NCI-H2107 treated with DMSO at 0.1 percent for 48 hours (cell line): ENCODE measurements at regions not wholly inside any gene's neighbourhood (a gene's known extent, or its start where the extent isn't known, plus 50 kb on each side); places are given as distances from the start of the nearest gene placed in this dataset.

ENCODE experiments used
- DNase-seq: peaks from one replicate; lab custom pipeline; 2025; ENCODE audit not compliant: unreplicated experiment; lab: John Stamatoyannopoulos, UW

DNA sequence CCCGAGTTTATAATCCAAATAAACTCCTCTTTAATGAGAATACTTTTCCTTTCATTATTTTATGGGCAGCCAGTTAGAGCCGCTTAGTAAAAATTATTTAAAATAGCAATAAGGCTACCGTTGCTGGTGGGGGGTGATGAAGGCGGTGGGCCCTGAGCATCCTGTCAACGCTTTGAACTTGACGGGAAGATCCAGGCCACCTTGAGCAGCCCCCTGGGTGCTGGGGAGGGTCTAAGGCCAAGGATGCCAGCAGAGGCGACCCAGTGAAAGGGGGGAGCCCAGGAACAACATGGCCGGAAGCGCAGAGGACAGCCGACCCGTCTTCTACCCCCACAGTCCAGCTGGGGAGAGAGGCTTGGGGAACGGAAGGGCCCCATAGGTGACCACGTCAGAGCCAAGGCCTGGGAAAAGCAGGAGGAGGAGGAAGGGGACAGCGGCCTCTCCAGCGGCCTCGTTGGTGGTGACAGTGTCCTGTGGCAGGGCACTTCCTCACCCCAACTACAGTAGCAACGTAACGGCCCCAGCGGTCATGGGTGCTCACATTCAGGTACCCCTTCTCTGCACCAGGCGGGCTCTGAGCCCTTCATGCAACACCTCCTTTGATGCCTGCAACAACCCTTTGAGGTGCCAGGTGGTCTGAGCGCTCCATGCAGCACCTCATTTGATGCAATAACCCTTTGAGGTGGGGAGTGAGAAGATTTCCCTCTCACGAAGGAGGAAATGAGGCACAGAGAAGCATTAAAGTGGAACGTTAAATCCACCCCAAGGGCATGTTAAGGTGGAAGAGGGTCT is 695.3 kb downstream of the TBC1D22A start:
- DNase-seq, result no peak

DNA sequence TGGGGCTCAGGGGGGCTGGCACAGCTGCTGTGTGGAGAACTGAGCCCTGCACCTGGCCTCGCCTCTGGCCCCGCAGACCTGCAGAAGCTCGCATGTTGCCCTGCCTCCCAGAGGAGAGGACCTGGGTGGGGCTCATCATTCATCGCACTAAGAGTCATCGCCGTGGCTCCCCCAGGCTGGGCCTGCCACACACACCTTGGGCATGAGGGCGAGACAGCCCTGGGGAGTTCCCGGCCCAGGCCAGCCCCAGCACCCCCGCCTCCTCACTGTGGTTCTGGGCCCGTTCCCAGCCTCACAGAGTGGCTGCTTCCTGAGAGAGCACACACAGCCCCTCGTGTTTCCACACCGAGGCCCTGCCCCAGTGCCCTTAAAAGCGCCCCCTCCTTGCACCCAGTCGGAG is 694.6 kb downstream of the TBC1D22A start:
- DNase-seq, result no peak

DNA sequence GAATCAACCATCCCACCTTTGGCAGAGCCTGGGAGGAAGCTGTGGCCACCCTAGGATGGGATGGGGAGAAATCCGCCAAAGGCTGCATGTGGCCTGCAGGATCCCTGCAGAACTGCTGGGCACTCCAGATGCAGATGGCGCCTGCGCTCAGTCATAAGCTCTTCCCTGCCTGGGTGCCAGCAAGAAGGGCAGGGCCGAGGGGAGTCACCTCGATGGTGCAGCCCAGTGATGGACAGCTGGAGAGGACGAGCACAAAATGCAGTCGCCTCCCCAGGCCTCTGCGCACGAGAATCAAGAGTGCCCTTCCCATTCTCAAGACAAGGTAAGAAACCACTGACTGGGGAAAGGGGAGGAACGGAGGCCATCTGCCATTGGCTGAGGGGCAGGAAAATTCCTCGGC is 693.6 kb downstream of the TBC1D22A start:
- no peak for DNase-seq

DNA sequence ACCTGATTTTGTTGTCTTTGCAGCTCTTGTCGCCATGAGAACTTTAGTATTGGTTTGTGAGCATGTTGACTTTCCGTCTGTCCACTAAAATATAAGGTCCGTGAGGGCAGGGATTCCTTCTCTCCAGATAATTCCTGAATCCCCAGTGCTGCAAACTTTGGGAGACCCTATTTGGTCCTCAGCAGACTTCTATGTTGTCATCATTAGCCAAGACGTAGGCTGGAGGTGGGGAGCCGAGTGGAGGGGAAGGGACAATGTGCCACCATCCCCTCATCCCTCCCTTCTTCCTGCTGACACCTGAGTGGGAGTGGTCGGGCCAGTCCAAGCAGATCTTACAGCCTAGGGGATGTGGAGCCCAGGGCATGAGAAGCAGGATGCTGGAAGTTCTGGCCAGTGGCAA is 690.6 kb downstream of the TBC1D22A start:
- DNase-seq, result no peak

DNA sequence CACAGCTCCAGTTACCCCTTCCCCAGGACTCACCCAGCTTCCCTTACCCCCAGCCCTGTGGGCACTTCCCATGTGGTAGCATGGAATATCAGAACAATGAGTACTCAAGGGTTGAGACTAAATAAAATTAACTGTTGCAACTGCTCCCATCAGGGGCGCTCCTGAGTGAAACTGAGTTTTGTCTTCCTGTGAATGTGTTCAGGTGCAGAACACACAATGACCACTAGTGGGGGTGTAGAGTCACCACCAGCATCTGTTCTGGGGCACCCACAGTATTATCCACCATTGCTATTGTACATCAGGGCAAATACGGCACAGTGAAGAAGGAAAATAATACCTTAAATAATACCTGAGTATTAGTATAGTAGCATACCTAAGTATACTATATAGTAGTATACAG is 689.7 kb downstream of the TBC1D22A start:
- no peak for DNase-seq

DNA sequence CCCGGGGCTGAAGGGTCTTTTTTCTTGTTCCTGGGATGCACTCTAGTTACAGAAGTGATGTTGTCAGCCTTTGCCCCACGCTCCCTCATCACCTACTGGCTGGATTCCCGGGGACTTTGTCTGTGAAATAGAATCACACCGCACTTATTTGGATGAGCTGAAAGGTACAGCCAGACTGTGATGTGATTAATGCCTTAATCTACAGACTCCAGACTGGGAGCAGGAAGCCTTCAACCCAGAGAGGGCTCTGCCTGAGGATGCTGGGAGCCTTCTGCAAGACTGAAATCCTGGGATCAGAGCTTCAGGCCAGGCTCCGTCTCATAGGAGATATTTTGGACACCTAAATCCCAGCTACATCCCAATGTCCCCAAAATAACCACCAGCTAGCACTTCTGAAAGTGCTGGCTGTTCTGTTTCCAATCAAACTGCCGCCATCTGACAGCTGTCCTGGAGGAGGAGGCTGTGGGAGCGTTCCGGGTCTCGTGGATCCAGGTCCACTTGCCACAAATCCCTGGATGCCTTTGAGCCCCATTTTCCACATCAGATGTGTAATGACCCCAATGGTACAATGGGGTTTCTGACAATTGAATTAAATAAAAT is 688.5 kb downstream of the TBC1D22A start:
- no peak for DNase-seq

DNA sequence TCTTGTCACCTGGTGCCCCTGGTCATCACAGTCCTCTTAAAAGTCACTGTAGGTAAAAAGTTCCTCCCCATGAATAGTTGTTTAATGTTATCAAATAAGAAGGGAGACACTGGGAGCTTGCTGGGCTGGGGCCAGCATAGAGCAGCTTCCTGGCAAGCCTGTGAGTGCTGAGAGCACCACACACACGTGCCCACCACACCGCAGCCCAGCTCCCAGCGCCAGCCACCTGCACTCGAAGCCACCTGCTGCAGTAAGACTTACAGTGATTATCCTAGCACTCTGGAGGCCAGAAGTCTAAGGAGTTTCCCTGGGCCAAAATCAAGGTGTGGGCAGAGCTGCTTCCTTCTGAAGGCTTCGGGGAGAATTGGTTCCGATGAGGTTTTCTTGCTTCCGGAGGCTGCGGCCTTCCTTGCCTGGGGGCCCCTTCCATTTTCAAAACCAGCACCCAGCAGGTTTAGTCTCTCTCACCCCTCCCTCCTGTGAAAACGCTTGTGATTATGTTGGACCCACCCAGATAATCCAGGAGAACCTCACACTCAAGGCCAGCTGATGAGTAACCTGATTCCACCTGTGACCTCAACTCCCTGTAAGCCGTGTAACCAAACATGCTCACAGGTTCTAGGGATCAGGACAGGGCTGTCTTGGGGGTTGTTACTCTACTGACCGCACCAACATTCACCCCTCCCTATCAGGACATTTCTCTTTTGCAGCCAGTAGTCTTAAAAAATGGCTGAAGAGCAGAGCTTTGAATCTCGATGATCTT is 687.2 kb downstream of the TBC1D22A start:
- no peak for DNase-seq

DNA sequence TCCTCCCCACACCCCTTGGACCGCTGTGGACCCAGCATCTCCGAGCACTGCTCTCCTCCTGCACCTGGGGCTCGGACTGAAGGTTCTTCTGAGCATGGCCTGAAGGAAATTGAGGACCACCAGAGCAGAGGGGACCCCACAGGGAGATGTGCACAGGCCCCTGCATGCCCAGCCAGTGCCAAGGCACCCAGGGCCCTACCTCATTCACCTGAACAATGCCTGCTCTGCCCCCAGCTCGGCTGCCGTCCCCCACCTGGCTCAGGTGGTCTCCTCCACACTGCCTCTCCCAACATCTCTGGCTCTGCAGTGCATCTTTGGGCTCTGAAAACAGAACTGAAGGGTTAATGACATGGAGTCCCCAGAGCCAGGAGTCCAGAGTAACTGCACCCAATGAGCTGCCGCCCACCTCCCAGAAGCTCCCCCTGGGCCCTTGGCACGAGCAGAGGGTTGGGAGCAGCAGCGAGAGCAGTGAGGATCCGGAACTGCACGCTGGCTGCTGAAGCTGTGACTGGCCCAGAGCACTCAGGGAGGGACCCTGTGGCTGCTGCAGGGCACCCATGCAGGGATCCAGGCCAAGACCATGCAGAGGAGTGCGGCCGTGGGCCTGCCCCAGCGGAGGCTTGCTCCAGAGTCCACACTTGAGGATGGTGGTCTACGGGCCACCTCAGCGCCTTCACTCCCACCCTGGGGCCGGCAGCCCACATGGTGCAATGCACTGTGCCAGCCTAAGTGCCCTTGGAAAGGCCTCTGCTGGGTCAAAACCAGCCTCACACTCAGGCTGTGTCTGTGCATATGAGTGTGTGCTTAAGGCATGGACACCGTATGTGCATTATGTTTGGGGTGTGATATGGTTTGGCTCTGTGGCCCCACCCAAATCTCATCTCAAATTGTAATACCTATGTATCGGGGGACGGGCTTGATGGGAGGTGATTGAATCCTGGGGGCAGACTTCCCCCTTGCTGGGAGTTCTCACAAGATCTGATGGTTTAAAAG is 686.1 kb downstream of the TBC1D22A start:
- no peak for DNase-seq

DNA sequence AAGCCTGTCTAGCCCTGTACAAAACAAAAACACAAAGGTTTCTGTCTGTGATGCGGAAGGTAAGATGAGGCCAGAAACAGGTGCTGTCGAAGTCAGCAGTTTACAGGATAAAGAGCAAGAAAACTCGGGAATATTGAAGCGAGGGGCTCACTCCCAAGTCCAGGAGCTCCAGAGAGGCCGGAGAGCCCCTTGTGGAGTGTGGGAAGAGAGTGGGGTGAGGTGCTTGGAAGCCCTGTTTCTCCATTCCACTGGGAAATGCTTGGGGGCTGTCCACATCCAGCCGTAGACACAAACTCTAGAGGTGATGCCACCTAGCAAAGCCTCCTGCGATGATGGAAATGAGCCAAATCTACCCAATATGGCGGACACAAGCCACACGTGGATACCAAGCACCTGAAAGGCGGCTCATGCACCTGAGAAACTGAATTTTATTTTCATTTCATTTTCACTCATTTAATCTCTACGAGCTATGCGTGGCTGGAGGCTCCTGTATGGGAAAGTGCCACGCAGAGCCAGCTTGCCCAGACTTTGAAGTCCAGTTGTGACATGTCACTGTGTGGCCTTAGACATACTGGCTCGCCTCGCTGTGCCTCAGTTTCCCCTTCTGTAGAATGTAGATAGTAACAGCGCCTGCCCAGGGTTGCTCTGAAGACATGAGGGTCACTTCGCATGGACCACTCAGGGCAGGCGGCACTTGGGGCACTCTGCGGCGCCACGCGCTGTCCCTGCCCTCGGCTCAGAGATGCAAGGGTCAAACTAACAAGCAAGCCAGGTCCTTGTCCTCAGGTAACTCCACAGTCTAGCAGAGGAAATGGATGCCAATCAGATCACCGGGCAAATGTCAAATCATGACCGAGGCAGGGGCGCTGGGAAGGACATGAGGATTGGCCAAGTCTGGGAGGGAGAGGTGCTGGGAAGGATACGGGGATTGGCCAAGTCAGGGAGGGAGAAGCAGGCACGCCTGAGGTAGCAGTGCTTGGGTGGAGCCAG is 684.7 kb downstream of the TBC1D22A start:
- DNase-seq, result no peak

DNA sequence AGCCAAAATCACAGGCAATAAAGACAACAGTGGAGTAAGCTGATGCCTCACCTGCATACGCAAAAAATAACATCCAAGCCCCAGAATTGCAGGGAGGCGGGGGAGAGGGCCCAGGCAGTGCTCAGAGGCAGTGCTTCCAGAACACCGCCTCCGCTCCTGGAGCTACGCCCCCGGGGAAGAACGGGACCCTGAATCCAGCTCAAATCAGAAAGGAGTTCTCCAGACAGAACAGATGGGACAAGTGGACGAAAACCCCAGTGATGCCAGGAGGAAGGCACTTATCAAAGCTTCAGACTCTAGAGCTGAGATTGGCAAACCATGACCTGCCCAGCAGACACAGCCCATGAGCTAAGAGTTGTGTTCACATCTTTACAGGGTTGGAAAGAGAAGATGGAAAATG is 683.9 kb downstream of the TBC1D22A start:
- DNase-seq, result no peak

DNA sequence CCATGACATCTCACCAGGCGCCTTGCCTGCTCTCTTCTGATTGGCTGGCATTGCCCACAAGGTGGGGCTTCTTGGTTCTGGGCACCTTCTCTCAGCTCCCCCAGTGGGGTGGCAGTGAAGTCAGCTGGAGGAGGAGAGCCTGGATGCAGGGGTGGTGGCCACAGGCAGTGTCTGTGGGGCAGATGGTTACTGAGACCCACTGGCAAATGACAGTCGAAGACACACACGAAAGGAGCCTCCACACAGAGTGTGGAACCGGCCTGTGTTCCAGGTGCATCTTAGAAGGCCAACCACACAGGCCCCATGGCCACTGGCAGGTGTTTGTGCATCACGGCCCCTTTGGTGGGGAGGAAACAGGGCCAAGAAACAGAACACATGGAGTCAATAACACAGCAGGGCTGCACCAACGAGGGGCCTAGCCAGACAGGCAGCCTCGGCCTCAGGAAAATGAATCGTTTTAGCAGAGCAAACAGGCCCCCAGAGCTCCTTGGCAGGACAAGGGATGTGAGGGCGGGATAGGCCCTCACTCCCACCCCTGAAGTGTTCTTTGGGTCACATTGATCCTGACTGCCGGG is 683.4 kb downstream of the TBC1D22A start:
- no peak for DNase-seq

DNA sequence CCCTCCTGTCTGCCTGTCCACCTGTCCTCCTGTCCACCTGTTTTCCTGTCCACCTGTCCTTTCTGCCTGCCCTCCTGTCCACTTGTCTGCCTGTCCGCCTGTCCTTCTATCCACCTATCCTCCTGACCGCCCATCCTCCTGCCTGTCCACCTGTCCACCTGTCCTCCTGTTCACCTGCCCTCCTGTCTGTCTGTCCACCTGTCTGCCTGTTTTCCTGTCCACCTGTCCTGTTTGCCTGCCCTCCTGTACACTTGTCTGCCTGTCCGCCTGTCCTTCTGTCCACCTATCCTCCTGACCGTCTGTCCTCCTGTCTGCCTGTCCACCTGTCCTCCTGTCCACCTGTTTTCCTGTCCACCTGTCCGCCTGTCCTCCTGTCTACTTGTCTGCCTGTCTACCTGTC is 682.8 kb downstream of the TBC1D22A start:
- DNase-seq, result no peak

DNA sequence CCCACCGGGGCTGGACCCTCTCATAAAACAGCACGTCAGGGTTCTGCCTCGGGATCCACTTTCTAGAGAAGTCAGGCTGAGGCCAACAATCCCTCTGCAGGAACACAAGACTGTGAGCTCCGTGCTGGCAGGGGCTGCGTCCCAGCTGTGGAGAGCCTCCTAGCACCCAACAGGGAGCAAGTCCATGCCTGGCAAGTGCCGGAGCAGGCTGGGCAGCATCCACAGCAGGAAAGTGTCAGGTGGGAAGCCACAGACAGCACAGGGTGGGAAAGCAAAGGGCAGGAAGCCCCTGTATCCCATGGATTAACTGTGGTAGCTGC is 682.3 kb downstream of the TBC1D22A start:
- no peak for DNase-seq

DNA sequence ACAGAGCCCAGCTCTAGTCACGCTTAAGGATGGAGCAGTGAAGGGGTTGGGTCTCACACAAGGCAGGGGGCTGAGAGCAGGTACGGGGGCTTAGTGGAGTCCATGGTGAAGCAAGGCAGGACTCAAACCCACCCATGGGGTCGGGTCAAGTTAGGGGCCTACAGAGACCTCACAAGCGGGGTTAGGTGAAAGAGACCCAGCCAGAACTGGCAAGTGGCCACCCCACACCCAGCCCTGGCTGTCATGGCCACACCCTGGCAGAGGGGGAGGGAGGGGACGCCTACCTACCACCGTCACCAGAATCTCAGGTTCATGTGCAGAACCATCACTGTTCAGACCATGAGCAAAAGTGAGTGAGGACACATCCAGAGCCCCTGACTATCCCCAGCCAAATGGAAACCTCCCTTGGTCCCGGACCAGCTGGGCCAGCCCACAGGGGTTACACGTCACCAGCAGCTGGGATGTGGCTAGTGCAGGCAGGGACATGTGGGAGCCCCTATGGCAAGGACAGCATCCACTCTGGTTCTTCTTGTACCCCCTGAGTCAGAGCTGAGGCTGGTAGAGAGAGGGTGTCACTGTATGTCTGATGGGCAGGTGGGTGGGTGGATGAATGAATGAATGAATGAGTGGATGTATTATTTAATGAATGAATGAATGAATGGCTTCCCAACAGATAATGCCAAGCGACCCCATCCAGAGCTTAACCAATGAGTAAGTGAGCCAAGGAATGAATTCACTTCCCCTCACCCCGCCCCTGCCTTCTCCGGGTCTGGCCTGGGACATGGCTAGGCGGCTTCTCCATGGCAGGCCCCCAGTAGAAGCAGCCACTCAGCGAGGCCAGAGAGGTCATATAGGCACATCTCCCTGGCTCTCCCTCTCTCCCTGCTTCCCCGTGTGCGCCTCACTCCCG is 681.6 kb downstream of the TBC1D22A start:
- no peak for DNase-seq

DNA sequence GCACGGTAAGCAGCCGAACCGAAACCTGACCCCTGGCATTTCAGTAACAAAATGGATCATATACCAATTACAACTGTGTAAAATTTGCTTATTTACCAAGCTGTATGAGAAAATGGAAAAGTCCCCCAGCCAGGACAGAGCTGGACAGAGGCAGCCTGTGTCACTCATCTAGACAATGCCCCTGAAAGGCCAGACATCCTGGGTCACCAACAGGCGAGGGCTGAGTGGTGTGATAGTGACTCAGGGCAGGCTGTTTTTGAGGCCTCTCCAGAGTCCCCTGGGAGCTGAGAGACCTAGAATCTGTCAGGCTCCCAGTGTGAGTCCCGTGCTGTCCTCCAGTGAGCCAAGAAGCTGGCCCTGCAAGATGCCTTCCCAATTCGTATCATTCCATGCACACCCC is 680.4 kb downstream of the TBC1D22A start:
- no peak for DNase-seq

DNA sequence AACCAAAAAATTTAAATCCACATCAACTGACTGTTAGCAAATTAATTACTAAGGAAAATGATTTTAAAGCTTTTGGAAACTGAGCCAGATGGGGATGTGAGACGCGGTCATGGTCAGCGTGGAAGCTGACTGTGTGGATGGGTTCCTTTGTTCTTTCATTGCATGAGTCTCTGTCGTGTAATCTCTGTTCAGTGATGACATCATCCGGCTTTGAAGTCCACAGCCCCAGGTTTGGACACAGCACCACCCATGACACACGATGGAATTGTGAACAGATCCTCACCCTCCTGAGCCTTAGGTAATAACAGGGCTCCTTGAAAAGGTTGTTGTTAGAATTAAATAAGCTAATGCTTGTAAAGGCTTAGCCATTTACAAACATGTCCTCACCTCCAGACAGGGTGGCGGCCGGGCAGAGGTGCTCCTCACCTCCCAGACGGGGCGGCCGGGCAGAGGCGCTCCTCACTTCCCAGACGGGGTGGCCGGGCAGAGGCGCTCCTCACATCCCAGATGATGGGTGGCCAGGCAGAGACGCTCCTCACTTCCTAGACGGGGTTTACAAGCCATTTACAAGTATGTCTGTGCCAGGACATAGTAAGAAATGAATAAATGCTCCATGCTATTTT is 677.3 kb downstream of the TBC1D22A start:
- no peak for DNase-seq

DNA sequence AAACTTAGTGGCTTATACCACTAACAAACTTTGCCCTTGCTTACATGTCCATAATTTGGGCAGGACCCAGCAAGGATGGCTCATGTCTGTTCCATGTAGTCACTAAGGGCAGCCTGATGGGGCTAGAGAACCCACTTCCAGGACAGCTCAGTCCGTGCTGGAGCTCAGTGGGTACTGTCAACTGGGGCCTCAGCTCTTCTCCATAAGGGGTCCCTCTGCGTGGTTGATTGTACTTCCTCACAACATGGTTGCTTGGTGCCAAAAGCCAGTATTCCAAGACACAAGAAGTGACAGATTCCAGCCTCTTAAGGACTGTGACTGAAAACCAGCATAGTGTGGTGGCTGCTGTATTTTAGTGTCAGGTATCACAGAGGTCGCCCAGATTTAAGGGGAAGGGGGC is 675.2 kb downstream of the TBC1D22A start:
- no peak for DNase-seq

DNA sequence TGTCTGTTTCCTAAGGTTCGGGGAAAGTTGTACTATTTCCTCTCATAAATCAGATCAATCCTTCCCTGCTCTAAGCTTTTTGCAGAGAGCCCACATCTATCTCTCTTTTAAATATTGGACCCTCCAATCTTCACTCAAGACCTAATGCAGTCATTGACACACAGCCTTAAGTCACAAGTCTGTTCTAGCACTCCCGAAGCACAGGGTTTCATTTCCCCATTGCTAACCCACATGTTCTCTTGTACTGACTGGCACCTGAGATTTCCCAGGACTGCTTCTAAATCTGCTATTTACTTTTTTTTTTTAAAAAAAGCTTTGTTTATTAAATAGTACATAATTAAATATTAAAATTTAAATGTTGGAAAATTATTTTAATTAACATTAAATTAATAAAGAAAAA is 674.7 kb downstream of the TBC1D22A start:
- DNase-seq, result no peak
